Prostate gland (tissue), 2 donors: ENCODE measurements at regions not wholly inside any gene's neighbourhood (a gene's known extent, or its start where the extent isn't known, plus 50 kb on each side); places are given as distances from the start of the nearest gene placed in this dataset.

Source experiments
- CTCF ChIP-seq, 4 experiments: fragments of 200-600 bp in 2 of 4; fragments of 450-650 bp in 2 of 4; sonication (generic) in 2 of 4; IDR thresholded peaks; 1 replicate in 3 of 4; 2 replicates in 1 of 4; pipeline ENCODE4 v1.5.1; 2016 to 2019; ENCODE audit warnings: antibody characterized with exemption in 4 of 4, mild to moderate bottlenecking in 2 of 4, moderate library complexity in 2 of 4
- POLR2A ChIP-seq: fragments of 450-650 bp; IDR thresholded peaks from one replicate; pipeline ENCODE4 v1.6.1; 2016; ENCODE audit warnings: antibody characterized with exemption, mild to moderate bottlenecking
- POLR2AphosphoS5 ChIP-seq: sonication (generic); formaldehyde crosslinking; IDR thresholded peaks from one replicate; pipeline ENCODE4 v1.6.1; 2017; ENCODE audit warnings: antibody characterized with exemption

DNA sequence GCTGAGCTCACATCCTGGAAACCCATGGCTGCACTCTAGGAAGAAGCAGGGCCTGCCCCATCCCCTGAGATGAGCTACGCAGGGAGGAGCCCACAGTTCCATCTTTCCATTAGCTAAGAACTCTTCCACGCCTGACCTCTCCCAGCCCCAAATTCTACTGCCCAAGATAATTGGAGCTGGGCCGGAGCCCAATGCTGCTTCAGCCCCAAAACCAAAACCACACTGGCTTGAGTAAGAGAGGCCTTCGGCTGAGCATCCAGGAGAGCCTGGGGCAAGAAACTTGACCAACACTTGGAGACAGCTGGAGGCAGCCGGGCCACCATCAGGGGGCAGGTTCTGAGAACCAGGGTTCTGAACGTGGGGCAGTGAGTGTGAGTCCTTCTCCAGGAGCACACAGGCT, 116.1 kb upstream of the ZMIZ1 start:
- TF ChIP-seq CTCF (IDR thresholded peaks at IDR 0.05) (no peak), POLR2AphosphoS5 (no peak), POLR2A (no peak)
